GM06990 (cell line): ENCODE measurements at regions not wholly inside any gene's neighbourhood (a gene's known extent, or its start where the extent isn't known, plus 50 kb on each side); places are given as distances from the start of the nearest gene placed in this dataset.
"Not testable (repeated sequence)": the region's sequence is repeated elsewhere in the genome, so short reads cannot be mapped to it uniquely, and the experiment has no call there.

Source experiments
- DNase-seq: peaks from one replicate; pipeline ENCODE4 v3.0.0-alpha.2; 2011; ENCODE audit not compliant: insufficient read length; ENCODE audit errors: extremely low read depth
- H3K27me3 ChIP-seq: replicated peaks from 2 replicates; pipeline ENCODE4 v1.6.0; 2011; ENCODE audit warnings: low read length; ENCODE audit not compliant: control insufficient read depth, insufficient read depth
- H3K36me3 ChIP-seq: 2 replicates; pipeline ENCODE4 v1.5.1; 2011; ENCODE audit warnings: low read length; ENCODE audit not compliant: control insufficient read depth, insufficient read depth
- H3K4me3 ChIP-seq: replicated peaks from 2 replicates; pipeline ENCODE4 v1.5.1; 2011; ENCODE audit warnings: low read depth, mild to moderate bottlenecking, control low read depth, low read length
- CTCF ChIP-seq: IDR thresholded peaks from 2 replicates; pipeline ENCODE4 v1.5.1; 2011; ENCODE audit warnings: low read length, control low read depth, mild to moderate bottlenecking, inconsistent platforms; ENCODE audit not compliant: insufficient read depth, poor library complexity, severe bottlenecking

- Histone ChIP-seq H3K27me3 (no peaks in the 10 kb centered on the region; the same call in 1 of the 2 replicates), H3K4me3 (no peak overlapping the region), H3K36me3 (no peaks in the 10 kb centered on the region)
- no peak for DNase-seq
- no peak for TF ChIP-seq CTCF
Observed at GRCh38 chr4:26015133-26015651, 101.2 kb downstream of the SMIM20 start.

DNA sequence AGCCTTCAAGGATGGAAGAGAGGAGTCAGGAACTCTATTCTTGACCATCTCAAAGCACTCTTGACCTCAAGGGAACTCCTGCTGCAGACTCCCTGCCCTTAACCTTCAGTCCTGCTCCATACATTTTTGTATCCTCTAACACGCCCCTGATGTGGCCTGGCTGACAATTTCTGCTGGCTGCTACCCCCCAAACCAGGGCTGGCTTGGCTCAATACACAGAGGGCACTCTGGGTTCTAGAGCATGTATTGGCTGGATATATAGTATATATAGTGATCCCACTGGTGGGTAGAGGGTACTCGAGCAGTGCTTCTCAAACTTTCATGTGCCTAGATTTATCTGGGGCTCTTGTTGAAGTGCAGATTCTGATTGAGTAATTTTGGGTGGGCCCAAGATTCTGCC is 101.9 kb downstream of the SMIM20 start:
- Histone ChIP-seq H3K4me3 (no peak overlapping the region), H3K27me3 (no peaks in the 10 kb centered on the region; the same call in 1 of the 2 replicates), H3K36me3 (no peaks in the 10 kb centered on the region)
- DNase-seq = no peak
- no peak for TF ChIP-seq CTCF

DNA sequence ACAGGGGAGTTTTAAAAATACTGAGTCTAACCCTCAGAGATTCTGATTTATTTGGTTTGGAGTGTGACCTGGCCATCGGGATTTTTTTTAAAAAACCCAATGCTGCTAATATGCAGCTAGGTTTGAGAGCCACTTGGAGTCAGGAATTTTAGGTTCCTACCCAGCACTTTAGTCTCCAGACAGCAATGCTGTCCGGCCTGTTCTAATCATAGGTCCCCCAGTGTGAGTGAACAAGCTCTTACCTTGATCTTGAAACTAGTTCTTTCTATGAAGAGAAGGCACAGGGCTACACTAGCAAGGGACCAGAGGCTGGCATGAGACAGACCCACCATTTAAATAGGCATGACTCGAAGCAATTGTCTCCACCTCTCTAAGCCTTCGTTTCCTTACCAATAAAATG is 103.5 kb downstream of the SMIM20 start:
- no peak for TF ChIP-seq CTCF
- Histone ChIP-seq H3K36me3 (no peaks in the 10 kb centered on the region), H3K27me3 (no peaks in the 10 kb centered on the region; the same call in 1 of the 2 replicates), H3K4me3 (no peak overlapping the region)
- no peak for DNase-seq

DNA sequence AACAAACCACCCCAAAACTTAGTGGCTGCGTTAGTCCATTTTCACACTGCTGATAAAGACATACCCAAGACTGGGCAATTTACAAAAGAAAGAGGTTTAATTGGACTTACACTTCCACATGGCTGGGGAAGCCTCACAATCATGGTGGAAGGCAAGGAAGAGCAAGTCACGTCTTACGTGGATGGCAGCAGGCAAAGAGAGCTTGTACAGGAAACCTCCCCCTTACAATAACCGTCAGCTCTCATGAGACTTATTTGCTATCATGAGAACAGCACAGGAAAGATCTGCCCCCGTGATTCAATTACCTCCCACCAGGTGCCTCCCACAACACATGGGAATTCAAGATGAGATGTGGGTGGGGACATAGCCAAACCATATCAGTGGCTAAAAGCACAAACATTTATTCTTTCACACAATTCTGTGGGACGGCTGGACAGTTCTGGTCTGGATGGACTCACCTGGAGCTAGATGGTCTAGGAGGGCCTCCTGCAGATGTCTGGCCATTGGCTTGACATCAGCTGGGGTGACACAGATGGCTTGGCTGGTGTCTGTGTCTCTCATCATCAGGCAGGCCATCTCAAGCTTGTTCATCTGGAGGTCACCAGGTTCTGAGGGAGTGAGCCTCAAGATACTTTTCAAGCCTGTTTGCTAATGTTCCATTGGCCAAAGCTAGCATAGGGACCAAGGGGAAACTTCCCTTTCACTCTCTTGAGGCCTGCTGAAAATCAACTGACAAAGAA is 104.1 kb downstream of the SMIM20 start:
- not testable (repeated sequence) for H3K36me3 ChIP-seq, H3K27me3 ChIP-seq, DNase-seq, H3K4me3 ChIP-seq

DNA sequence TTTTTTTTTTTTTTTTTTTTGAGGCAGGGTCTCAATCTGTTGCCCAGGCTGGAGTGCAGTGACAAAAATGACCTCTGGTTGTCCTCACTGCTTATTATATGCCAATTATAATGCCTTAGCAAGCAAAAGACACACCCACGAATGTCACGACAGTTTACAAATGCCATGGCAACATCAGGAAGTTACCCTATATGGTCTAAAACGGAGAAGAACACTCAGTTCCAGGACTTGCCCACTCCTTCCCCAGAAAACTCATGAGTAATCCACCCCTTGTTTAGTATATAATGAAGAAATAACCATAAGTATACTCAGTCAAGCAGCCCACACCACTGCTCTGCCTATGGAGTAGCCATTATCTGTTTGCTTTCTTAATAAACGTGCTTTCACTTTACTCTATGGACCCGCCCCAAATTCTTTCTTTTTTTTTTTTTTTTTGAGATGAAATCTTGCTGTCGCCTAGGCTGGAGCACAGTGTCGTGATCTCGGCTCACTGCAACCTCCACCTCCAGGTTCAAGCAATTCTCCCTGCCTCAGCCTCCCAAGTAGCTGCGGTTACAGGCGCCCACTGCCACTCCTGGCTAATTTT is 106.2 kb downstream of the SMIM20 start:
- no peak for TF ChIP-seq CTCF
- Histone ChIP-seq H3K4me3 (no peak overlapping the region), H3K36me3 (no peaks in the 10 kb centered on the region), H3K27me3 (no peaks in the 10 kb centered on the region; the same call in 1 of the 2 replicates)
- DNase-seq = no peak

DNA sequence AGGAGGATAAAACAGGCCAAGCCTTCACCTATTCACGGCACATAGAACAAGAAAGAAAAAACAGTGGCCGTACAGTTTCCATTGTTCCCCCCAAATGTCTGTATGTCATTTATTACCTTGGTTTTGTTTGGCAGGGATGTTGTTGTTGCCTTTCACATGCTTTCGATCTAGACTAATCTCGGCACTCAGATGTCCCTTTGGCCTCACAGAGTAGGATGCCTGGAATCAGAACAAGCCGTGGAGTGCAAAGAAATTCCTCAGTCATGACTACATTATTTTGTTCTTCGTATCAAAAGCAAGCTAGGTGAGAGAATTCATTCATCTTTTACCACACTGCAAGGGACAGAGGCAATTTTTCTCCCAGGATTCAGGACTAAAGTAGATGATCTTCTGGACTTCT is 106.9 kb downstream of the SMIM20 start:
- DNase-seq = no peak

More for the DNA sequence above, 106.9 kb downstream of the SMIM20 start:
- TF ChIP-seq CTCF = no peak
- no peaks in the 10 kb centered on the region; the same call in 1 of the 2 replicates for H3K27me3 ChIP-seq
- no peak overlapping the region for H3K4me3 ChIP-seq
- no peaks in the 10 kb centered on the region for H3K36me3 ChIP-seq
